Activated CD8-positive, alpha-beta T cell treated with anti-CD3 and anti-CD28 coated beads for 36 hours (primary cell): ENCODE measurements at regions not wholly inside any gene's neighbourhood (a gene's known extent, or its start where the extent isn't known, plus 50 kb on each side); places are given as distances from the start of the nearest gene placed in this dataset.
A peak's percentile ranks its signal among the peaks of the same experiment; 100 is the strongest.

Source experiments
- ATAC-seq: fragments of 200-7000 bp; cut with Tn5 transposase; one replicate; pipeline ENCODE4 v1.10.0; 2021; ENCODE audit warnings: mild to moderate bottlenecking, moderate library complexity
- CTCF ChIA-PET: fragments of 350-600 bp; sonication (Branson Sonifier 250); formaldehyde crosslinking; loops from one replicate; lab custom pipeline; 2021; ENCODE audit warnings: antibody characterized with exemption; lab: Charles Lee
- POLR2A ChIA-PET: fragments of 350-600 bp; sonication (Branson Sonifier 250); formaldehyde crosslinking; loops from one replicate; lab custom pipeline; 2021; ENCODE audit warnings: antibody characterized with exemption; lab: Charles Lee
- DNase-seq: peaks from one replicate; pipeline ENCODE4 v3.0.0-alpha.2; 2020
- H3K27ac Mint-ChIP-seq: one replicate; pipeline ENCODE4 v1.8.0; 2021; ENCODE audit warnings: mild to moderate bottlenecking, mixed read lengths
- H3K27me3 Mint-ChIP-seq: one replicate; pipeline ENCODE4 v1.8.0; 2021; ENCODE audit warnings: mixed read lengths
- H3K36me3 Mint-ChIP-seq: one replicate; pipeline ENCODE4 v1.8.0; 2021; ENCODE audit warnings: low read depth, mixed read lengths
- H3K4me1 Mint-ChIP-seq: one replicate; pipeline ENCODE4 v1.8.0; 2021; ENCODE audit warnings: low read depth, mixed read lengths
- H3K4me3 Mint-ChIP-seq: one replicate; pipeline ENCODE4 v1.8.0; 2021; ENCODE audit warnings: mild to moderate bottlenecking, moderate library complexity, mixed read lengths
- H3K9me3 Mint-ChIP-seq: one replicate; pipeline ENCODE4 v1.8.0; 2021; ENCODE audit warnings: mixed read lengths
- CTCF ChIP-seq: fragments of 200-600 bp; IDR thresholded peaks from one replicate; pipeline ENCODE4 v1.8.0; 2022; ENCODE audit warnings: antibody characterized with exemption, mild to moderate bottlenecking
- intact Hi-C: fragments of 100-400 bp; cut with micrococcal nuclease; formaldehyde crosslinking; loops from one replicate; pipeline ENCODE4 v1.10.0; 2022

DNA sequence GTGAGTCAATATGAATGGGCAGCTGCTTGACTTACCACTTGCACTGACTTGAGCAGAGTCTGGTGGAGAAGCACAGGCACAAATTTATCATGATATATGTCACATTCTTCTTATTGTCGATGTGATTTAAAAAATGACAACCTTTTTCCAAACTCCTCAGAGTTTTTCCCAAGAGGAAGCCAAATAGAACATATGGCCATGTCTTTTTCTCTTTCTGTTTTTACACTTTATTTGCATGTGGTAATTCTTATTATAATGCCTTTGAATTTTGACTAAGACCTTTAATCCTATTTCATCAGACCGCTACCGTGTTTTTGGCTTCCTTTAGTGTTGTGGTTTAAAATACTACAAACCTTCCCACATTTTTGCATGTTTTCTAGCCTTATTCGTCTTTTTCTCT lies 666.2 kb downstream of the PDCD6IP start:
- H3K4me3 Mint-ChIP-seq, result no peak overlapping the region
- POLR2A ChIA-PET, result no interaction called here
- peaks cover 12% of the 10 kb centered on the region for H3K9me3 Mint-ChIP-seq
- H3K4me1 Mint-ChIP-seq, result no peaks in the 10 kb centered on the region
- H3K27me3 Mint-ChIP-seq, result no peaks in the 10 kb centered on the region
- H3K36me3 Mint-ChIP-seq, result no peaks in the 10 kb centered on the region
- ATAC-seq (no peak), DNase-seq (no peak)
- CTCF ChIA-PET, result no interaction called here
- intact Hi-C loops, result no loop called here
- no peak overlapping the region for H3K27ac Mint-ChIP-seq
- TF ChIP-seq CTCF, result no peak

DNA sequence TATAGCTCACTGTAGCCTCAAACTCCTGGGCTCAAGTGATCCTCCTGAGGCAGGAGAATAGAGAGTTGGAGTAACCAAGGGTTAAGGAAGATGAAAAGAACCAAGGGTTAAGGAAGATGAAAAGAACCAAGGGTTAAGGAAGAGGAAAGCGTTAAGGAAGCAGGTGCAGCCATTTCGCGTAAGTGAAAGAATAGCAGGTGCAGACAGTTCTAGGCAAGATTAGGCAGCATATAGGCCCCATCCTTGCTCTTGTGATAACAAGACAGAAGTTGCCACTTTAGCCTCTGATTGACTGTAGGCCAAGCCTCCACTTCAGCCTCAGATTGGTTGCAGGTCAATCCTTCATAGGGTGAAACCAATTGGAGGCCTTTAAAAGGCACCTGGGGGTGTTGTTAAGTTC lies 677.4 kb downstream of the PDCD6IP start:
- ATAC-seq (no peak), DNase-seq (no peak)
- no peak overlapping the region for H3K27ac Mint-ChIP-seq
- POLR2A ChIA-PET, result no interaction called here
- H3K27me3 Mint-ChIP-seq, result no peaks in the 10 kb centered on the region
- intact Hi-C loops, result no loop called here
- H3K4me1 Mint-ChIP-seq, result no peaks in the 10 kb centered on the region
- CTCF ChIA-PET, result no interaction called here
- peaks cover 1% of the 10 kb centered on the region for H3K9me3 Mint-ChIP-seq
- H3K36me3 Mint-ChIP-seq, result no peaks in the 10 kb centered on the region
- TF ChIP-seq CTCF, result no peak
- H3K4me3 Mint-ChIP-seq, result no peak overlapping the region

DNA sequence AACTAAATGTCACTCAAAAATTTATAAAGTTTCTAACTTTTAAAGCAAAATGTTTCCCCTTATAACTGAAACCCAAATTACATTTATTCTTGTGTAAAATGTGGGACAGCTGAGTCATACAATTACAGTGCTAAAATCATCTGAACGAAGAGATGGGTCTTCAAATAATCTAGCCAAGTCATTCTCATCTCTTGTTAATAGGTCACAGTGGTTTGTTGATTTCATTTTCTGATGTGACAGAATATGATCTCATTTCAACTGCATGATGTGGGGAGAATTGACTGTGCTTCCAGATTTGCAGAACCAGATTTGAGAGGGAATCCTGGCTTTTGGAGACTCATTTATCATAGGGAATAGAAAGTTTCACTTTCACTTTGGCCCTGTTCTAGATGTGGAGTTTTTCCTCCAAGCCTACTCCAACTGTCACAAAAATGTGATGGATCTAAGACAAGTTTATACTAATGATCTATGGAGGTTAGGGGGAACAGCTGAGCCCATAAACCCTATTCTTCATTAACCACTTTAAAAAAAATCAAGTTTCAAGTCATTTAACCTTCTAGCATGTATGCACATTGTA lies 685.0 kb downstream of the PDCD6IP start:
- Mint-ChIP-seq H3K9me3 (no peaks in the 10 kb centered on the region), H3K36me3 (no peaks in the 10 kb centered on the region), H3K4me1 (peaks cover 20% of the 10 kb centered on the region), H3K4me3 (peak overlapping the region; percentile 9), H3K27ac (no peak overlapping the region), H3K27me3 (no peaks in the 10 kb centered on the region)
- CTCF ChIA-PET, result no interaction called here
- POLR2A ChIA-PET, result no interaction called here
- no peak for DNase-seq
- no peak for TF ChIP-seq CTCF
- no peak for ATAC-seq
- intact Hi-C loops, result no loop called here

DNA sequence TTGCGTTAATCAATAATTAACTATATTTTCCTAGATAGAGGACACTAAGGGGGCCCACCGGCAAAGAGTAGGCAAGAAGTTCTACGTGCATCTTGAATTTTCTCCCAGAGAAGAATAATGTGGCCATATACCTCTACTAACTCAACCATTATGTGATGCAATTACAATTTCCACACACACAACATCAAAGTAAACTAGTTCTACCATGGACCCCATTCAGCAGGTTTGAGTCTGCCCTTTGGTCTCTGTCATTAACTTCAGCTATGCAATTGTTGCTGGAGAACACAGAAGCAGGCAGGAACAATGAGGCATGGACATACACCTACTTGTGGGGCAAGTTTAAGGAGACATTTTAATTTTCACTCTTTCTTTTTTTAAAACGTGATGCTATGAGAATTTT lies 705.9 kb downstream of the PDCD6IP start:
- intact Hi-C loops, result no loop called here
- no peaks in the 10 kb centered on the region for H3K36me3 Mint-ChIP-seq
- no peak overlapping the region for H3K27ac Mint-ChIP-seq
- no peaks in the 10 kb centered on the region for H3K9me3 Mint-ChIP-seq
- ATAC-seq (no peak), DNase-seq (no peak)
- H3K27me3 Mint-ChIP-seq, result no peaks in the 10 kb centered on the region
- H3K4me1 Mint-ChIP-seq, result no peaks in the 10 kb centered on the region
- ChIA-PET POLR2A (no interaction called here), CTCF (interaction anchor here (1.0 kb wide), 1 partner anchor 244 kb away, joined by 3 read pairs; no protein-coding TSS in a partner anchor)
- no peak for TF ChIP-seq CTCF
- H3K4me3 Mint-ChIP-seq, result no peak overlapping the region

- H3K27me3 Mint-ChIP-seq, result no peaks in the 10 kb centered on the region
- ATAC-seq (no peak), DNase-seq (no peak)
- intact Hi-C loops, result no loop called here
- no peaks in the 10 kb centered on the region for H3K4me1 Mint-ChIP-seq
- POLR2A ChIA-PET, result no interaction called here
- CTCF ChIA-PET, result interaction anchor here (1.0 kb wide), 1 partner anchor 244 kb away, joined by 3 read pairs; no protein-coding TSS in a partner anchor
- H3K4me3 Mint-ChIP-seq, result no peak overlapping the region
- no peaks in the 10 kb centered on the region for H3K9me3 Mint-ChIP-seq
- no peaks in the 10 kb centered on the region for H3K36me3 Mint-ChIP-seq
- no peak overlapping the region for H3K27ac Mint-ChIP-seq
- TF ChIP-seq CTCF, result no peak
Observed at GRCh38 chr3:34504775-34505174, 706.3 kb downstream of the PDCD6IP start.
